T-helper 1 cell treated with Interleukin-12 subunit alpha and Interleukin-12 subunit beta and Interleukin-4 antibody, amounts not matched to agents 30 ng/mL and 1 ng/mL, for 36 hours (primary cell): ENCODE measurements at regions not wholly inside any gene's neighbourhood (a gene's known extent, or its start where the extent isn't known, plus 50 kb on each side); places are given as distances from the start of the nearest gene placed in this dataset.
"Not testable (repeated sequence)": the region's sequence is repeated elsewhere in the genome, so short reads cannot be mapped to it uniquely, and the experiment has no call there.

Experiments used
- intact Hi-C: fragments of 100-400 bp; cut with micrococcal nuclease; formaldehyde crosslinking; loops from one replicate; pipeline ENCODE4 v1.15.1; 2024

GRCh38 chr17:15860774-15861173, 84.2 kb upstream of the ADORA2B start:
- intact Hi-C loops, result not testable (repeated sequence)

- intact Hi-C loops, result not testable (repeated sequence)
These were observed 80.9 kb upstream of the ADORA2B start for GRCh38 chr17:15864061-15864460.

GRCh38 chr17:15864472-15864871, 80.5 kb upstream of the ADORA2B start:
- intact Hi-C loops, result not testable (repeated sequence)

- intact Hi-C loops, result not testable (repeated sequence)
These were observed 78.9 kb upstream of the ADORA2B start for GRCh38 chr17:15866015-15866414.

GRCh38 chr17:15867331-15867730, 77.6 kb upstream of the ADORA2B start:
- intact Hi-C loops, result not testable (repeated sequence)

GRCh38 chr17:15869868-15870267, 75.1 kb upstream of the ADORA2B start:
- intact Hi-C loops, result not testable (repeated sequence)

GRCh38 chr17:15872677-15873076, 72.3 kb upstream of the ADORA2B start:
- intact Hi-C loops, result not testable (repeated sequence)

DNA sequence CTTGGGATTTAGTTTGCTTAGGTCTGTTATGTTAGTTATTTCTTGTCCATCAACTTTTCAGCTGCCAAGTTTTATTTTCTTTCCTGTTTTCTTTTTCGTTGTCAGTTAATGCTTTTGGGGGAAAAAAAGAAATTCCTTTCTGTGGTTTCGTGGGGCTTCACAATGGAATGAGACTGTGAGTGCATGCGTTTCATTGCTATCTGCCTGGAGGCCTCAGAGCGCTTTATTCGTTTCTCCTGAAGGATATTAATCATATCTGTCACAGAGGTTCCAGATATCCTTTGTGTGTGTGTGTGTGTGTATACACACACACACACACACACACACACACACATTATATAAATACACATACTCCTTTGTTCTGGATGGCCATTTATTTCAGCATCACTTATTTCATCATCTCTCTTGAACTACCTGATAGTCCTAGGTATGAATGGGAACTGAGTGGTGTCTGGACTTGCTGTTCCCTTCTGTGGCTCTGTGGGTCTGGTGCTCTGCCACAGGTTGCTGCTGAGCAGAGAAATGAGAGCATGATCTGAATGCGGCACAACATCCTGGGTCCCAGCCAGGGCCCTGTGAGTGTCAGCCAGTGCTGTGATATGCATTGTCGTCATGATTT, 66.9 kb upstream of the ADORA2B start:
- intact Hi-C loops, result not testable (repeated sequence)

DNA sequence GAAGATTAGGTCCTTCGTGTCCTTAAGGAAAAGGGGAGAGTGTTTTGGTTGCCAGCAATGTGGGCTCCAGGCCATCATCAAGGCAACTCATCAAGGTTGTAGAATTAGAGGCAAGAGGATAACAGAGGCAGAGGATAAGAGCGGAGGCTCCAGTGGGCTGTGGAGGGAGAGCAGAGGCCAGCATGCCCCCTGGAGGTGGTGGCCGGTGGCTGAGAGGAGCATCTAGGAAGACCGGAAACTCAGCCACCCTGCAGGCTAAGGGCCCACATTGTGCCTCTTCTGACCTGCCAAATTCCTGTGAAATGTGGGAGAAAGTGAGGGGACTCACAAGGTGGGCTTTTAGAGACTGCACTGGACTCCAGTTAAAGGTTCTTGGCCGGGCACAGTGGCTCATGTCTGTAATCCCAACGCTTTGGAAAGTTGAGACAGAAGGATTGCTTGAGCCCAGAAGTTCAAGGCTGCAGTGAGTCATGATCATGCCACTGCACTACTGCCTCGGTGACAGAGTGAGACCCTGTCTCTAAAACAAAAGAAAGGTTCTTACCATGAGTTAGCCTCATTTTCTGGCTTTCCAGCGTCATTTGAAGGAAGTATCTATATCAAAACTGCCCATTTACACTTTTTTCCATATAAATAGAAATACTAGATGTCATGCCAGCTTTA, 62.7 kb upstream of the ADORA2B start:
- intact Hi-C loops, result no loop called here

DNA sequence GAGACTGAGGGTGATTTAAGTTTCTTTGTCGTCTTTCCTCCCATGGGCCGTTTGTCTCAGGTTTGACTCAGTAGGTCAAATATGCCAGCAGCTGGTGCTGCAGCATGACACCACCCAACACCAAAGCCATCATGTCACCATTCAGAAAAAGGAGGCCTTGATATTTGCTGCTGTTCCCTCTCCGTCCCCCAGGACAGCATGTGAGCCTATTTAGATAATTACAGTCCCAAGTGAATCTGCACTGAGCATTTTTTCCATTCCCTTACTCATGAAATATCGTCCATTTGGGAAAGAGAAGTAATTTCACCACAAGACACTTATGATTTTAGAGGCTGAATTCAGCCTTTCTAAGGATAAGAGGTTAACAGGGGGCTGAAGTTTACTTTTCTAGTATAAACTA, 62.2 kb upstream of the ADORA2B start:
- intact Hi-C loops, result no loop called here

DNA sequence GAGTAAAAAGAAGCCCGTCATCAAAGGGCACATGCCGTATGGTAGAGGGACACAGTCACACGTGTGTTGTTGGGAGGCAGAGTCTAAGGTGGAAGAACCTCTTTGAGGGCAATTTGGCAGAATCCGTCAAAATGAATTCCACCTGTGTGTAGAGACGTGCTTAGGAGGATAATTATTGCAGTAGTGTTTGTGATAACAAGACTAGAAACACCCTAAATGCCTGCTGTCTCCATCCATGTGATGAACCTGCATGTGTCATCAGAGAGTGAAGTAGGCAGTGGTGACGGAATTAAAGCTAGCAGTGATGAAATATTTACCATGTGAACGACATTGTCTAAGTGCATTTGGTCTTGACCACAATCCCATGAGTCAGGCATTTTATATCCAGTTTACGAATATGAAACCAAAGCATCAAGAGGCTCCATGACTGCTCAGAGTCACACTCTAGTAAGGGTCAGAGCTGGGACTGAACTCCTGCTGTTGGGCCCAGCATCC, 61.3 kb upstream of the ADORA2B start:
- intact Hi-C loops, result no loop called here

DNA sequence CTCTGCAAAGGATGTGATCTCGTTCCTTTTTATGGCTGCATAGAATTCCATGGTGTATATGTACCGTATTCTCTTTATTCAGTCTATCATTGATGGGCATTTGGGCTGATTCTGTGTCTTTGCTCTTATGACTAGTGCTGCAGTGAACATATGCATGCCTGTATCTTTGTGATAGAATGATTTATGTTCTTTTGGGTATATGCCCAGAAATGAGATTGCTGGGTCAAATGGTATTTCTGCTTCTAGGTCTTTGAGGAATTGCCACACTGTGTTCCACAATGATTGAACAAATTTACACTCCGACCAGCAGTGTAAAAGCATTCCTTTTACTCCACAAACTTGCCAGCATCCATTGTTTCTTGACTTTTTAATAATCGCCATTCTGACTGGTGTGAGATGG, 60.2 kb upstream of the ADORA2B start:
- intact Hi-C loops, result no loop called here

DNA sequence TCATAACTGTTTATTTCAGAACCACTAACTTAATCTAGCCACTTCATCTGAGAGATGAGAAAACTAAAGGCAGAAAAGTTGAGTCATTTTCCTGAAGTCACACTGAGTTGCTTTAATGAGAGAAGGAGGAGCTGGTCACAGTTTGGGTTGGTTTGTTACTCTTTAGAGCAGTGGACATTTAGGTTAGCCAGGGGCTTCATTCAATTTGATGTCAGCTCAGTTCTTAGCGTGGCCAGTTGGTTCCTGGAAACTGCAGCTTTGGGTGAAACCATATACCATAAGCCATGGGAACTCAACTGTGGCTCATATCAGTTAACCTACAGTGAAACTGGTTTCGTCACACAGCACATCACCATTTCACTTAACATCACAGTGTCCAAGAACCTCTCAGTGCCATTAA, 59.2 kb upstream of the ADORA2B start:
- intact Hi-C loops, result no loop called here

DNA sequence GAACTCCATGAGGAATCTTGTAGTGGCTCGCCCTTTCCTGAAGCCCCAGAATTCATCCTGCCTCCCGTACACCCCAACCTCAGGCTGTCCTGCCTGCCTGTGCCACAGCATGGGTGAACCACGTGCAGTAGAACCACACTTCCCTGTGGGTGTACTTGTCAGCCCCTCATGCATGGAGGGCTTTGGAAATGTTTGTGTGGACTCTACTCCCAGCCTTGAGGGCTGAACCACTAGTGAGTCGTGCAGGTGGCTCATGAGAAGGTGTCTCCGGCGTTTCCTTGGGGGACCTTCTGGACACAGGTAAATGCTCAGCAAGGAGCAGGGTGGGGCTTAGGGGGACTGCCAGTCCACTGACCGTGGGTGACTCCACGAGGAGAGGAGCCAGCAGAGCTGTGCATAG, 58.7 kb upstream of the ADORA2B start:
- intact Hi-C loops, result no loop called here

DNA sequence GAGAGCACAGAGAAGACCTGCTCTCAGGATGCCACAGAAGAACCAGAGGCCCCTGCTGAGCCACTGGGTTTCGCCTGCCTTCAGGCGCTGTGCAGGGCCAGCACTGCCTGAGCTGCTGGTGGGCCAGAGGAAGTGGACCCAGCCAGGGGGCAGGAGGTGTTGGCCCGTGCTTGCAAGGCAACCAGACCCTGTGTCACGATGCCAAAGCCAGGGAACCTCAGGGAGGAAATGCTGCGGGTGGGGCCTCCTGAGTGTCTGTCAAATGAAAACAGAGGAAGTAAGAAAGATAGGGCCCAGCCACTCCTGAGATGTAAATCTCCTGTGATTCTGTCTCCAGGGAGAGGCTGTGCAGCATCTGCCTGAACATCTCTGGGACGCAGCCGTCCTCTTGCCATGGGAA, 58.1 kb upstream of the ADORA2B start:
- intact Hi-C loops, result no loop called here

GRCh38 chr17:15888436-15888835, 56.5 kb upstream of the ADORA2B start:
- intact Hi-C loops, result no loop called here

DNA sequence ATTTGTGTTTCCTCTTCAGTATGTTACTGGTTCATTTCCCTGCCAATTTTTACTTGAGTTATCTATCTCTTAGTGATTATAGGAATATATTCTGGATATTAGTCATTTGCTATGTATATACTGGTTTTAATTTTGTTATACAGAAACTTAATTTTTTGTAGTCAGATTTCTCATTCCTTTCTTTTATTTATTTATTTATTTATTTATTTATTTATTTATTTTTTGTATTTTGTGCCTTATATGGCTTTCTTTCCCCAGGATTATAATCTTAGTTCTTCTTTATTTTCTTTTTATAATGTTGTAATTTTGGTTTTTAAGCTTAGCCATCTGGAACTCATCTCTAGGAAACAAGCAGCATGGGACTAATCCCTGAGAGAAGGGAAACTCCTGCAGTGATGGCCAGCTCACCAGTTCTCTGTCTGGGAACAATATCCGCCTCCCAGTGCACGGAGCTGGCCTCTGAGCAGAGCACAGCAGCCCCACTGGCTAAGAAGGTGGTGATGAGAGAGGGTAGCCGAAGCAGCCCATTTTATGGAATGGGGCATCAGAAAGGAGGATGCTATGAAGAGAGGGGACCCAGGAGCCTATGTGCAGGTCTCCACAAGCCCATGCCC, 54.5 kb upstream of the ADORA2B start:
- intact Hi-C loops, result no loop called here

GRCh38 chr17:15891318-15891717, 53.6 kb upstream of the ADORA2B start:
- intact Hi-C loops, result no loop called here

- intact Hi-C loops, result no loop called here
These were observed 52.7 kb upstream of the ADORA2B start for GRCh38 chr17:15892244-15892643.

- intact Hi-C loops, result no loop called here
These were observed 51.9 kb upstream of the ADORA2B start for GRCh38 chr17:15892731-15893657.

GRCh38 chr17:15893658-15894024, 51.3 kb upstream of the ADORA2B start:
- intact Hi-C loops, result no loop called here

DNA sequence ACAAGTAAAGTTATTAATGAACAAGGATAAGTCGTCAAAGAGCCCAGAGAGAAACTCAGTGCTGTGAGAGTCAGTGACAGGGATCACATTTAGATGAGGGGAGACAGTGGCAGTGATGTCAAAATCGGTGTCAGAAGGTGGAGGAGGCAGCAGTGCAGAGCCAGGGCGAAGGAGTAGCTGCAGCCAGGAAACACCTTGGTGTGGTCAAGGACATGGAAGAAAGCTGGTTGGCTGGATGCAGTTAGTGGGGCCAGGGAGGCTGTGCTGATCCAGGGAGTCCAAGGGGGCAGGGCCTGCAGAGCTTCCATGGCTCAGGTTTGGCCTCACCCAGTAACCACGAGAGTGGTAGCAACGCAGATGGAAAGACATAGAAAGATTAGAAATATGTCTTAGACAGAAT, 50.7 kb upstream of the ADORA2B start:
- intact Hi-C loops, result no loop called here
